A549 (cell line): ENCODE measurements at regions not wholly inside any gene's neighbourhood (a gene's known extent, or its start where the extent isn't known, plus 50 kb on each side); places are given as distances from the start of the nearest gene placed in this dataset.

Experiments
- RAD21 ChIP-seq, 2 experiments: fragments of >200 bp in 1 of 2; sonication (Bioruptor Twin) in 1 of 2; formaldehyde crosslinking in 1 of 2; IDR thresholded peaks in 1 of 2; conservative IDR thresholded peaks in 1 of 2; 2 replicates in 1 of 2; 3 replicates in 1 of 2; pipeline ENCODE4 v1.6.1; 2012 to 2018; ENCODE audit warnings: inconsistent platforms in 1 of 2
- TF ChIP-seq, protein P1 (sequence below): fragments of >200 bp; sonication (Bioruptor Twin); formaldehyde crosslinking; IDR thresholded peaks from 3 replicates; pipeline ENCODE4 v1.5.1; 2016

GRCh38 chr11:109864151-109864661 lies 229.0 kb upstream of the ZC3H12C start:
- TF ChIP-seq, protein P1, sequence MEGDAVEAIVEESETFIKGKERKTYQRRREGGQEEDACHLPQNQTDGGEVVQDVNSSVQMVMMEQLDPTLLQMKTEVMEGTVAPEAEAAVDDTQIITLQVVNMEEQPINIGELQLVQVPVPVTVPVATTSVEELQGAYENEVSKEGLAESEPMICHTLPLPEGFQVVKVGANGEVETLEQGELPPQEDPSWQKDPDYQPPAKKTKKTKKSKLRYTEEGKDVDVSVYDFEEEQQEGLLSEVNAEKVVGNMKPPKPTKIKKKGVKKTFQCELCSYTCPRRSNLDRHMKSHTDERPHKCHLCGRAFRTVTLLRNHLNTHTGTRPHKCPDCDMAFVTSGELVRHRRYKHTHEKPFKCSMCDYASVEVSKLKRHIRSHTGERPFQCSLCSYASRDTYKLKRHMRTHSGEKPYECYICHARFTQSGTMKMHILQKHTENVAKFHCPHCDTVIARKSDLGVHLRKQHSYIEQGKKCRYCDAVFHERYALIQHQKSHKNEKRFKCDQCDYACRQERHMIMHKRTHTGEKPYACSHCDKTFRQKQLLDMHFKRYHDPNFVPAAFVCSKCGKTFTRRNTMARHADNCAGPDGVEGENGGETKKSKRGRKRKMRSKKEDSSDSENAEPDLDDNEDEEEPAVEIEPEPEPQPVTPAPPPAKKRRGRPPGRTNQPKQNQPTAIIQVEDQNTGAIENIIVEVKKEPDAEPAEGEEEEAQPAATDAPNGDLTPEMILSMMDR: no peak
- no peak for TF ChIP-seq RAD21 (conservative IDR thresholded peaks at IDR 0.05 in 1 of 2, IDR thresholded peaks at IDR 0.05 in 1 of 2)
